Stomach smooth muscle (tissue), 2 donors: ENCODE measurements at regions not wholly inside any gene's neighbourhood (a gene's known extent, or its start where the extent isn't known, plus 50 kb on each side); places are given as distances from the start of the nearest gene placed in this dataset.

Experiments
- H3K27ac ChIP-seq: one replicate; pipeline ENCODE4 v1.7.0; 2013; ENCODE audit warnings: mild to moderate bottlenecking, low read length, inconsistent platforms
- H3K27me3 ChIP-seq, 2 donors: one replicate each; pipeline ENCODE4 v1.7.0; 2013; ENCODE audit warnings: low read length in 2 of 2; ENCODE audit not compliant: insufficient read depth in 2 of 2, control insufficient read depth in 1 of 2
- H3K36me3 ChIP-seq, 2 donors: one replicate each; pipeline ENCODE4 v1.7.0; 2013; ENCODE audit warnings: low read length in 2 of 2; ENCODE audit not compliant: control insufficient read depth in 2 of 2, insufficient read depth in 2 of 2
- H3K4me1 ChIP-seq: one replicate; pipeline ENCODE4 v1.7.0; 2013; ENCODE audit warnings: low read length; ENCODE audit not compliant: control insufficient read depth, insufficient read depth
- H3K4me3 ChIP-seq, 2 donors: one replicate each; pipeline ENCODE4 v1.7.0; 2013; ENCODE audit warnings: low read length in 2 of 2
- H3K9ac ChIP-seq, 2 donors: one replicate each; pipeline ENCODE4 v1.7.0; 2013; ENCODE audit warnings: low read length in 2 of 2, mild to moderate bottlenecking in 1 of 2
- H3K9me3 ChIP-seq, 2 donors: one replicate each; pipeline ENCODE4 v1.7.0; 2013; ENCODE audit warnings: low read length in 2 of 2; ENCODE audit not compliant: control insufficient read depth in 2 of 2
- donor health status: healthy.
- donor health status: Pancreatic carcinoma.

DNA sequence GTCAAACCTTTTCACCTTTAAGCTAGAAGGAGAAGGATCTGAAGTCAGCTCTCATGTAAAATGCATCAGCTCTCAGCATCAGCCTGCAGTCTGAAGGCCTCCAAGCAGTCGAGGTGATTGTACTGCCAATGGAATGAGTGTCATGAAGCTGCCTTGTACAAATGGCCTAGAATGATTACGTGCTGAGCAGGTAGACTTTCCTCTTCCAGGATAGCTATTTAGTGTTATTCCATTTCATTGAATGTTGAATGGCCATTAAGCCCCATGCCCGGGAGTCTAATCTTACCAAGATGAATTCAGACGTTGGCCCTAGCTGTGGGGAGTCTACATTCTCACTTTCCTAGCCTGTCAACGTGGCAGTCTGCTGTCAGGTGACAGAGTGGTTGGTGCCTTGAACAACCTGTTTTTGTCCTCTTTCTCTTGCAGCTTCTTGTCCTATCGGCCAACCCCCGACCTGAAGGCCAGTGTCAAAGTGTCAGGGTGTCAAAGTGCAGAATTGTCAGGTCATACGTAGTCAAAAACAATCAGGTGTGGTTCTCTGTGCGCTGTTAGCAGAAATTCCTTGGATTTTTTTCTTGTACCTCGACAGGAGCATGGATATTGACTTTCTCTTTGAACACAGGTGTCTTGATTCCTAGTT lies 95.2 kb upstream of the TIAM2 start:
- peaks cover 0 to 4% of the 10 kb centered on the region in 2 donors for H3K36me3 ChIP-seq

DNA sequence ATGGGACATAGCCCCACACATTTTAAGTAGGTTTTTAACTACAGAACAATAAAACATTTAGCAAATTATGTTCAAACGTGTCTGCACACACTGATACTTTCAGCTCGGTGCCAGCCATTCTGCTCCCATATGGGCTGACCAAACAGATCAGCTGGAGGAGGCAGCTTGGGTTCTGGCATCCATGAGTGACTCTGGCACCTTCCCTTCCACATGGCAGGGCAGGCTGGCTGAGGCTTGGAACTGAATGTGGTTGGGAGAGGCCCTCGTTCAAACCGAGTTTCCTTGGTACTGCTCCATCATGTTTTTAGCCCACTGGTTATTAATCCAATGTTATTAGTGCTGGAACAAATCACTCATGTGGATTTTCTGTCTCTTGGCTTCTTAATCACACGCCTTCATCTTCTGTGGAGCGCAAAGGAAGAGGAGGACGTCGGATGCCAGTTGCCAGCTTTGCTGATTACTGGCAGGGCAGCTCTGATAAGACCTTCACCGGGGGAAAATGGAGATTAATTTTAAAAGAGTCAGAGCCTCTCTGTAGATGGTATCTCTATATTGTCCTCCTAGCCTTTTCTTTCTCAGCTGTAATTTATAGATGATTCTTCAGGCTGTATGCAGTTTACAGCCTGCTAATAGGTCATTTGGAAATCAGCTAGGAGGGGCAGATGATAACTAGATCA lies 93.1 kb upstream of the TIAM2 start:
- Histone ChIP-seq H3K4me1 (no peaks in the 10 kb centered on the region), H3K27ac (no peak overlapping the region)

More for the DNA sequence above, 95.2 kb upstream of the TIAM2 start:
- H3K9ac ChIP-seq = no peak overlapping the region
- no peak overlapping the region for H3K4me3 ChIP-seq
- H3K9me3 ChIP-seq = no peaks in the 10 kb centered on the region
- no peaks in the 10 kb centered on the region for H3K27me3 ChIP-seq
- no peaks in the 10 kb centered on the region for H3K4me1 ChIP-seq
- no peak overlapping the region for H3K27ac ChIP-seq

DNA sequence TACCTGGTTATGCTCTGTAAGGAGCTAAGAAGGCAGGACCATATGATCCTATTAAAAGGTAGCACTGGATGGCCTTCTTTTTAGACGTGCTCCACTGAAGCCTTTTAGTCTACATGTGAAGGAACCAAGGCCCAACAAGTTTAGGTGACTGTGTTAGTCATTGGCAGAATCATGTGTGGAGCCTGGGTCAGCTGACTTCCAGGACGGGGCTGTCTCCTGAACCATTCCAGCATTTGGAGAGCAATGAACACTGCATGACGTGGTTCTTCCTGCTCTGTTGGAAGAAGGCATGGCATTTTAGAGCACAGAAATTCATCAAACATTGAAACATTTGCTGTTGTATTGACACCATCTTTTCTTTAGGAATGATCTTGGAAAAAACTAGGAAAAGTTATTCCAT lies 87.8 kb upstream of the TIAM2 start:
- Histone ChIP-seq H3K4me3 (no peak overlapping the region), H3K36me3 (peaks cover 5 to 6% of the 10 kb centered on the region in 2 donors), H3K9me3 (no peaks in the 10 kb centered on the region), H3K27me3 (no peaks in the 10 kb centered on the region), H3K4me1 (no peaks in the 10 kb centered on the region), H3K27ac (no peak overlapping the region), H3K9ac (no peak overlapping the region)

More for the DNA sequence above, 93.1 kb upstream of the TIAM2 start:
- Histone ChIP-seq H3K9me3 (no peaks in the 10 kb centered on the region), H3K27me3 (no peaks in the 10 kb centered on the region), H3K36me3 (peaks cover 0 to 4% of the 10 kb centered on the region in 2 donors), H3K9ac (no peak overlapping the region), H3K4me3 (no peak overlapping the region)

DNA sequence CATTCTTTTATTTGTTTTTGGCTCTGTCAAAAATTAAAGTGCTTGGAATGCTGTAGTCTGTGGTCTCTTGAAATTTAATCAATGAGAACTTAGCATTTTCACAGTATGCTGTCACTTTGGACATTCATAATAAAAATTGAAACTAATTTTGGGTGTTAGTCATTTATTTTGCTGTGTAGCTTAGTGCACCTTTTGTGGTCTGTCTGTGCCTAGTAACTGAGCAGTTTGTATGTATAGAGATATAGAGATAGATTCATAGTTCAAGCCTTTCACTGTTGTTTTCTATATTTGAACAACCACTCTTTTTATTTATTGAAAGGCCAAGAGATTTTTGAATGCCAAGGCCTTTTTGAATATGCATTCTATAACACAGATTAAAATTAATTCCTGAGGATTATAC lies 86.4 kb upstream of the TIAM2 start:
- Histone ChIP-seq H3K27me3 (no peaks in the 10 kb centered on the region), H3K27ac (no peak overlapping the region), H3K9me3 (no peaks in the 10 kb centered on the region), H3K36me3 (peaks cover 5 to 6% of the 10 kb centered on the region in 2 donors), H3K4me3 (no peak overlapping the region), H3K4me1 (no peaks in the 10 kb centered on the region), H3K9ac (no peak overlapping the region)

DNA sequence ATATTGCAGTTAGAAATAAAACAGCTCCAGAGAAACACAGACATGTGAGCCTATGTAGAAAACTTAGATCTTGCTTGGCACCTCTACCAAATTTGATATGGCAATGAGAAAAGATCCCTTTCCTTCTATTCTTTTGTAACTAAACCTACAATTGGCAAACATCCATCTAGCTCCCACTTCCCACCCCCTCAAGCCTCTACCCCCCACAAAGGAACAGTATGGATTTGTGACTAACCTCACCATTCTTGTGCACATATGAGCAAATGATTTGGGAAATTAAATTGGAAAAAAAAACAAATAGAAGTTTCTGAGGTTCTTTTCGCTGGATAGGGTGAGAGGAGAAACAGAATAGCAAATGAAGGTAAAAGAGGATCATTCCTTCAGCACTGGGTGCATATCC lies 85.8 kb upstream of the TIAM2 start:
- Histone ChIP-seq H3K9me3 (no peaks in the 10 kb centered on the region), H3K36me3 (peaks cover 5 to 6% of the 10 kb centered on the region in 2 donors), H3K27ac (no peak overlapping the region), H3K4me1 (no peaks in the 10 kb centered on the region), H3K9ac (no peak overlapping the region), H3K27me3 (no peaks in the 10 kb centered on the region), H3K4me3 (no peak overlapping the region)

DNA sequence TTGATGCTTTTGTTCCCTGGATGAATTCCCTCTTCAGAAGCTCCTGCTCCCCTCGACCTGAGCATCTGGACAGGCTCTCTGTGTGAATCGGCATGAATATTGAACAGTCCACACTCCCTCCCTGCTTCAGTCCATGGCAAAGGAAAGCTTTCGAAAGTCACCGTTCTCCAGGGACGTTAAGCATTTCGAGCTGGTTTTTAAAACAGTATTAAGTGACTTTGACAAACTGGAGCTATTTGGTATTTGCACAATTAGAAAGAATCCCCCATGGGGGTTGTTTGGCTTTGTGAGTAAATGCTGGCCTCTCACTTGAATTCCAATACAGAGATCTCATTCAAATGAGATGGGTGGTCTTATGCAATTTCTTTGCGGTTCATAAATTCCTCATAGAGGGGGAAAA lies 85.3 kb upstream of the TIAM2 start:
- no peaks in the 10 kb centered on the region for H3K9me3 ChIP-seq
- H3K4me1 ChIP-seq = no peaks in the 10 kb centered on the region
- peaks cover 5 to 6% of the 10 kb centered on the region in 2 donors for H3K36me3 ChIP-seq
- H3K9ac ChIP-seq = no peak overlapping the region
- no peak overlapping the region for H3K27ac ChIP-seq
- H3K4me3 ChIP-seq = no peak overlapping the region
- no peaks in the 10 kb centered on the region for H3K27me3 ChIP-seq

DNA sequence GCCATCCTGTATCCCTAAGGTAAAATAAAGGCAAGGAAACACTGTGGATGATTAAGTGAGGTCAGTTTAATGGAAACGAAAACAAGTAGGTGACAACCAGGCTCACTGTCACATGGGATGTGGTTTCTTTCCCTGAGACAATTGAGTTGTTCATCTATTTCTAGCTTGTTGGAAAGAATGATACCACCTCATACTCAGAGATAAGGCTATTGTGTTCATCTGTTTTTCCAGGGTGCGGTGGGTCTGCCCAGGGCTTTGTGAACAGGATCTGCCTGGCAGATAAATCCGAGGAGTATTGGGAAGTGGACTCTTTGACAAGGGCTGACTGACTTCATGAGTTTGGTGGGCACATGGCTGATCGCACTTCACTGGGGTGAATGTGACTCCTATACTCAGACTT lies 80.8 kb upstream of the TIAM2 start:
- Histone ChIP-seq H3K9ac (no peak overlapping the region), H3K27ac (no peak overlapping the region), H3K36me3 (peaks cover 0 to 2% of the 10 kb centered on the region in 2 donors), H3K4me1 (no peaks in the 10 kb centered on the region), H3K27me3 (no peaks in the 10 kb centered on the region), H3K9me3 (no peaks in the 10 kb centered on the region), H3K4me3 (no peak overlapping the region)

DNA sequence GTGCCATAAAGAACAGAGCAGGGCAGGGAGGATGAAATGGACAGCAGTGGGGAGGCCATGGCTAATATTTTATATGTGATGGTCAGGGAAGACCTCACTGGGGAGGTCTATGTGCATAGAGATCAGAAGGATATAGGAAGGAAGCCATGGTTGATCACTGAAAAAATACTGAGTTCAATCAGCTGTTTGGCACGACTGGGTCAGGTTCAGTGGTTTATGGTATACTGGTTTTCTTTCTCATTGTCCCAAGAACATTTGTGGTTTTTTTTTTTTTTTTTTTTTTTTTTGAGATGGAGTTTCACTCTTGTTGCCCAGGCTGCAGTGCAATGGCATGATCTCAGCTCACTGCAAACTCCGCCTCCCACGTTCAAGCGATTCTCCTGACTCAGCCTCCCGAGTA lies 78.3 kb upstream of the TIAM2 start:
- Histone ChIP-seq H3K9me3 (no peaks in the 10 kb centered on the region), H3K27me3 (no peaks in the 10 kb centered on the region), H3K4me1 (no peaks in the 10 kb centered on the region), H3K27ac (no peak overlapping the region), H3K9ac (no peak overlapping the region), H3K36me3 (no peaks in the 10 kb centered on the region), H3K4me3 (no peak overlapping the region)

DNA sequence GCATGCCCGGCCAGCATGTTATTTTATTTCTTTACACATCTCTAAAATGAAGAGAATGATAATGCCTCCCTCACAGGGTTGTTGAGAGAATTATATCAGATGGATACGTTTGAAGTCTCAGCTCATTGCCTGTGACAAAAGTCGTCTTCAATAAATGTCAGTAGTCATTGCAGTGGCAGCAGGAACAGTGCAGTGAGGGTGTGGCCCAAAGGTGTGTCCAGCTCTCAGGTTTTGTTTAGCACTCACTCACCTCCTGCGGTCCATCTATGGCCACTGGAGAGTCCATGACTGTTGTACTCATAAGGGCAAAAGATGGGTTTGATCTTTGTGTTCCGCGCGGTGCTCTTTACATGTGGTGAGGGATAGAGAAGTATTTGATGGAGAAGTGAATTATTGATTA lies 77.2 kb upstream of the TIAM2 start:
- Histone ChIP-seq H3K27me3 (no peaks in the 10 kb centered on the region), H3K9ac (no peak overlapping the region), H3K27ac (no peak overlapping the region), H3K4me3 (no peak overlapping the region), H3K4me1 (no peaks in the 10 kb centered on the region), H3K36me3 (no peaks in the 10 kb centered on the region), H3K9me3 (no peaks in the 10 kb centered on the region)

DNA sequence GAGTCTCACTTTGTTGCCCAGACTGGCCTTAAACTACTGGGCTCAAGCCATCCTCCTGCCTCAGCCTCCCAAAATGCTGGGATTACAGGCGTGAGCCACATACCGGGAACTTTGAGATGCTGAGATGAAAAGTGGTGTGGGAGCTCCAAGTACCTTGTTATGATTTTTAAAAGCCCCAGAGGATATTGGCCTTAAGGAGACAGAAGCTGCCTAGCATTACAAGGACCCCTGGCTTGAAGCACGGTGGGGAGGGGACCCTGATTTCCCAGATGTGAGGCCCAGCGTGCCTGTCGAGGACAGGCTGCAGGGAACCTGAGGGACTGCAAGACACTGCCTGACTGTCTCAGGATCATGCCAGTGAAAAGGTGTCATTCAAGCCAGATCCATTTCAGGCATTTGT lies 75.3 kb upstream of the TIAM2 start:
- H3K4me1 ChIP-seq = no peaks in the 10 kb centered on the region
- no peaks in the 10 kb centered on the region for H3K36me3 ChIP-seq
- H3K9me3 ChIP-seq = no peaks in the 10 kb centered on the region
- no peak overlapping the region for H3K27ac ChIP-seq
- H3K4me3 ChIP-seq = no peak overlapping the region
- no peak overlapping the region for H3K9ac ChIP-seq
- H3K27me3 ChIP-seq = no peaks in the 10 kb centered on the region

DNA sequence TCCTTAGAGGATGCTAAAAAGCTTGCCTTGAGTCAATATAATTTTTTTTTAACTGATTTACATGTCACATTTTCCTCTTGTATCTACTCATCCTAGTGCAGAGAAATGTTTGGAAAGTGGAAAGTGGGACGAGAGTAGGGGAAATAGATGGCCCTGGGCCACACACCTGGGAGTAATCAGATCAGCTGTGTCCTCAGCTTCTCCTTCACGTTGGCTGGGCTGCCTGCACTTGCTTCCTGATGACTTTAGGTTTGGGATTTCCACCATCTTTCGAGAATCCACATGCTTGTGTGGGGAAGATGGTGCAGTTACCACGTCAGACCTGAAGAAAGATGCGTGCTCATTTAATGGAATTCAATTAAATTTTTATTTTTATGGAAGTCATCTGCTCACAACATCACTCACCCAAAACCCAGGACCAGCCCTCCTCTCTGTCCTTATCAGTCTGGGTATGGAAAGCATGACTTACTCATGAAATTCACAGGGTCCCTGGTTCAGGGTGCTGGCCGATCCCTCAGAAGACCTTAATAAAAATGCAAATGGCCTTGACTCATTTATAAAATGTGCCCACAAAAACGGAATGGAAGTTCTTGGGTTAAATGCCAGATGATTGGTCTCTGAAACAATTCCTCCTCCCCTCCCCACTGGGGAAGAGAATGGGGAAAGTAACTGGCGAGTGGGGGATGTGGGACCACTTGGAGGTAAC lies 74.5 kb upstream of the TIAM2 start:
- no peaks in the 10 kb centered on the region for H3K36me3 ChIP-seq
- H3K4me3 ChIP-seq = no peak overlapping the region
- H3K4me1 ChIP-seq = no peaks in the 10 kb centered on the region
- no peaks in the 10 kb centered on the region for H3K9me3 ChIP-seq
- H3K27me3 ChIP-seq = no peaks in the 10 kb centered on the region
- H3K27ac ChIP-seq = no peak overlapping the region
- H3K9ac ChIP-seq = no peak overlapping the region
